ENCODE measurements at regions not wholly inside any gene's neighbourhood (a gene's known extent, or its start where the extent isn't known, plus 50 kb on each side); places are given as distances from the start of the nearest gene placed in this dataset.

GRCh38 chr4:61070269-61070668 is 129.9 kb upstream of the ADGRL3 start:
- no peak for TF ChIP-seq CTCF (IDR thresholded peaks at IDR 0.05; ENCODE audit: poor library complexity)
- TF ChIP-seq EZH2 (IDR thresholded peaks at IDR 0.05; ENCODE audit: borderline replicate concordance): no peak

Measured in hepatocyte (in vitro differentiated cells).